ENCODE measurements at regions not wholly inside any gene's neighbourhood (a gene's known extent, or its start where the extent isn't known, plus 50 kb on each side); places are given as distances from the start of the nearest gene placed in this dataset.

DNA sequence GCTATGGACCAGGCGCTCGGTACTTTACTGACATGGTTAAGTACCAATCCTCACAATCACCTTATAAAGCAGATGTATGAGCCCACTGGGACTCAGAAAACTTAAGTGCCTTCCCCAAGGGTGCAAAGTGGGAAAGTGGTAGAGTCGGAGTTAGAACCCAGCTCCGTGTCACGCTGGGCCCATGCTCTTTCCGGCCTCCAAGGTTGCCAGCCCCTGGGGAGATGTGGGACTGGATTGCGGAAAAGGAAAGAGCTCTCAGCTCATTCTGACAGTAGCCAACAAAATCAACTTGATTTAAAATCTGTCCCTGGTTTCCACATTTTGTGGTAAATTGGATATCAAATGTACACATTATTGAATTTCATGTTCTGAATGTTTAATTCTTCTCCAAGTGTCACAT lies 403.8 kb downstream of the DCDC2C start:
- Histone ChIP-seq H3K27me3 (ENCODE audit: insufficient read depth, low read length) (no peaks in the 10 kb centered on the region), H3K27ac (ENCODE audit: low read depth, low read length) (no peak overlapping the region), H3K9ac (ENCODE audit: low read length) (no peak overlapping the region), H3K4me2 (ENCODE audit: low read length) (no peak overlapping the region), H3K36me3 (ENCODE audit: control insufficient read depth in 1 of 2, insufficient read depth in 2 of 2, low read length in 2 of 2) (no peaks in the 10 kb centered on the region), H3K4me3 (replicated peaks in 1 of 2; ENCODE audit: low read depth in 1 of 2, low read length in 2 of 2) (no peak overlapping the region), H3K79me2 (ENCODE audit: insufficient read depth, low read length) (no peaks in the 10 kb centered on the region), H3K9me2 (ENCODE audit: insufficient read depth) (no peaks in the 10 kb centered on the region), H3K9me3 (ENCODE audit: control insufficient read depth in 1 of 2, insufficient read depth in 1 of 2, low read depth in 1 of 2, low read length in 2 of 2) (peaks cover 3 to 4% of the 10 kb centered on the region in 2 experiments; a peak in 2 of 4 replicates), H3K4me1 (ENCODE audit: control insufficient read depth in 1 of 2, insufficient read depth in 2 of 2, low read length in 2 of 2) (no peaks in the 10 kb centered on the region), H2AFZ (ENCODE audit: low read depth, low read length, poor library complexity, severe bottlenecking) (no peak overlapping the region), H4K20me1 (ENCODE audit: insufficient read depth) (no peaks in the 10 kb centered on the region)
- DNase-seq (ENCODE audit: low read depth, low spot score) (no peak), ATAC-seq (no peak)
- ChIA-PET POLR2A (no interaction called here), CTCF (no interaction called here), RAD21 (ENCODE audit: low non-redundant PET in 1 of 2, low total read pairs in 2 of 2, uncharacterized antibody in 2 of 2, unreplicated experiment in 2 of 2) (no interaction called here)
- BruUV-seq (replicated peaks) = no TSS peak
- TF ChIP-seq RAD21 (IDR thresholded peaks at IDR 0.05; ENCODE audit: low read depth) (no peak), EGR1 (IDR thresholded peaks at IDR 0.05; ENCODE audit: low read depth) (no peak), EZH2phosphoT487 (IDR thresholded peaks at IDR 0.05; ENCODE audit: borderline replicate concordance) (no peak), TCF7L2 (IDR thresholded peaks at IDR 0.05; ENCODE audit: borderline replicate concordance, extremely low read depth, insufficient read depth, insufficient read length) (no peak), POLR2AphosphoS5 (IDR thresholded peaks at IDR 0.05; ENCODE audit: low read depth, low read length) (no peak), SRF (IDR thresholded peaks at IDR 0.05; ENCODE audit: low read depth) (no peak), ZFX (IDR thresholded peaks at IDR 0.05) (no peak), ELF1 (IDR thresholded peaks at IDR 0.05; ENCODE audit: borderline replicate concordance, low read depth) (no peak), SIN3A (IDR thresholded peaks at IDR 0.05; ENCODE audit: low read depth) (no peak), YY1 (IDR thresholded peaks at IDR 0.05; ENCODE audit: extremely low read depth, insufficient replicate concordance, low read depth, low read length) (no peak), POLR2A (IDR thresholded peaks at IDR 0.05; ENCODE audit: borderline replicate concordance, extremely low read depth, insufficient read depth, insufficient read length) (no peak), JUND (IDR thresholded peaks at IDR 0.05) (no peak), SP1 (IDR thresholded peaks at IDR 0.05; ENCODE audit: low read depth) (no peak), CEBPB (IDR thresholded peaks at IDR 0.05; ENCODE audit: low read depth) (no peak), FOSL1 (IDR thresholded peaks at IDR 0.05; ENCODE audit: low read depth) (no peak)
- TF ChIP-seq, protein P1, sequence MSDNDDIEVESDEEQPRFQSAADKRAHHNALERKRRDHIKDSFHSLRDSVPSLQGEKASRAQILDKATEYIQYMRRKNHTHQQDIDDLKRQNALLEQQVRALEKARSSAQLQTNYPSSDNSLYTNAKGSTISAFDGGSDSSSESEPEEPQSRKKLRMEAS (IDR thresholded peaks at IDR 0.05) = no peak
- TF ChIP-seq, protein P2, sequence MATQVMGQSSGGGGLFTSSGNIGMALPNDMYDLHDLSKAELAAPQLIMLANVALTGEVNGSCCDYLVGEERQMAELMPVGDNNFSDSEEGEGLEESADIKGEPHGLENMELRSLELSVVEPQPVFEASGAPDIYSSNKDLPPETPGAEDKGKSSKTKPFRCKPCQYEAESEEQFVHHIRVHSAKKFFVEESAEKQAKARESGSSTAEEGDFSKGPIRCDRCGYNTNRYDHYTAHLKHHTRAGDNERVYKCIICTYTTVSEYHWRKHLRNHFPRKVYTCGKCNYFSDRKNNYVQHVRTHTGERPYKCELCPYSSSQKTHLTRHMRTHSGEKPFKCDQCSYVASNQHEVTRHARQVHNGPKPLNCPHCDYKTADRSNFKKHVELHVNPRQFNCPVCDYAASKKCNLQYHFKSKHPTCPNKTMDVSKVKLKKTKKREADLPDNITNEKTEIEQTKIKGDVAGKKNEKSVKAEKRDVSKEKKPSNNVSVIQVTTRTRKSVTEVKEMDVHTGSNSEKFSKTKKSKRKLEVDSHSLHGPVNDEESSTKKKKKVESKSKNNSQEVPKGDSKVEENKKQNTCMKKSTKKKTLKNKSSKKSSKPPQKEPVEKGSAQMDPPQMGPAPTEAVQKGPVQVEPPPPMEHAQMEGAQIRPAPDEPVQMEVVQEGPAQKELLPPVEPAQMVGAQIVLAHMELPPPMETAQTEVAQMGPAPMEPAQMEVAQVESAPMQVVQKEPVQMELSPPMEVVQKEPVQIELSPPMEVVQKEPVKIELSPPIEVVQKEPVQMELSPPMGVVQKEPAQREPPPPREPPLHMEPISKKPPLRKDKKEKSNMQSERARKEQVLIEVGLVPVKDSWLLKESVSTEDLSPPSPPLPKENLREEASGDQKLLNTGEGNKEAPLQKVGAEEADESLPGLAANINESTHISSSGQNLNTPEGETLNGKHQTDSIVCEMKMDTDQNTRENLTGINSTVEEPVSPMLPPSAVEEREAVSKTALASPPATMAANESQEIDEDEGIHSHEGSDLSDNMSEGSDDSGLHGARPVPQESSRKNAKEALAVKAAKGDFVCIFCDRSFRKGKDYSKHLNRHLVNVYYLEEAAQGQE (IDR thresholded peaks at IDR 0.05; ENCODE audit: low read depth) = no peak
- TF ChIP-seq, protein P3, sequence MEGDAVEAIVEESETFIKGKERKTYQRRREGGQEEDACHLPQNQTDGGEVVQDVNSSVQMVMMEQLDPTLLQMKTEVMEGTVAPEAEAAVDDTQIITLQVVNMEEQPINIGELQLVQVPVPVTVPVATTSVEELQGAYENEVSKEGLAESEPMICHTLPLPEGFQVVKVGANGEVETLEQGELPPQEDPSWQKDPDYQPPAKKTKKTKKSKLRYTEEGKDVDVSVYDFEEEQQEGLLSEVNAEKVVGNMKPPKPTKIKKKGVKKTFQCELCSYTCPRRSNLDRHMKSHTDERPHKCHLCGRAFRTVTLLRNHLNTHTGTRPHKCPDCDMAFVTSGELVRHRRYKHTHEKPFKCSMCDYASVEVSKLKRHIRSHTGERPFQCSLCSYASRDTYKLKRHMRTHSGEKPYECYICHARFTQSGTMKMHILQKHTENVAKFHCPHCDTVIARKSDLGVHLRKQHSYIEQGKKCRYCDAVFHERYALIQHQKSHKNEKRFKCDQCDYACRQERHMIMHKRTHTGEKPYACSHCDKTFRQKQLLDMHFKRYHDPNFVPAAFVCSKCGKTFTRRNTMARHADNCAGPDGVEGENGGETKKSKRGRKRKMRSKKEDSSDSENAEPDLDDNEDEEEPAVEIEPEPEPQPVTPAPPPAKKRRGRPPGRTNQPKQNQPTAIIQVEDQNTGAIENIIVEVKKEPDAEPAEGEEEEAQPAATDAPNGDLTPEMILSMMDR (IDR thresholded peaks at IDR 0.05 in 2 of 3, conservative IDR thresholded peaks at IDR 0.05 in 1 of 3; ENCODE audit: borderline replicate concordance in 1 of 3, insufficient read depth in 1 of 3, low read depth in 2 of 3, low read length in 2 of 3) = no peak
- intact Hi-C loops (cut with micrococcal nuclease) = no loop called here
